ENCODE measurements at regions not wholly inside any gene's neighbourhood (a gene's known extent, or its start where the extent isn't known, plus 50 kb on each side); places are given as distances from the start of the nearest gene placed in this dataset.

DNA sequence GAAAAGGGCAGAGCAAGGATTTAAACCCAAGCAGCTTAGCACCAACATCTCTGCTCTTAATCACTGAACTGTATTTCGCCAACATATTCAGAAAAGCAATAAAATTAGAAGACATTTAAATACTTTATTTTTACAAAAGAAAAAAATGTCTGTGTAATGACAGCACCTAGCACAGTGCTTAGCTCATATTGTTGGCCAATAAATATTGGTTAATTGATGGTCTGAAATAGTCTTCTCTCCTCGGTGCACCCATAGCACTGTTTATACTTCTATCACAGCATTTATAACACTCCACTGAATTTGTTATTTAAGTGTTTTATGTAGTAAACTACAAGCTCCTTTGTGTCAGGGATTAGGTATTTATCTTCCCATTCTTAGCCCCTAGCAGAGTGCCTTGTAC, 70.9 kb upstream of the PLPPR4 start:
- TF ChIP-seq, protein P1, sequence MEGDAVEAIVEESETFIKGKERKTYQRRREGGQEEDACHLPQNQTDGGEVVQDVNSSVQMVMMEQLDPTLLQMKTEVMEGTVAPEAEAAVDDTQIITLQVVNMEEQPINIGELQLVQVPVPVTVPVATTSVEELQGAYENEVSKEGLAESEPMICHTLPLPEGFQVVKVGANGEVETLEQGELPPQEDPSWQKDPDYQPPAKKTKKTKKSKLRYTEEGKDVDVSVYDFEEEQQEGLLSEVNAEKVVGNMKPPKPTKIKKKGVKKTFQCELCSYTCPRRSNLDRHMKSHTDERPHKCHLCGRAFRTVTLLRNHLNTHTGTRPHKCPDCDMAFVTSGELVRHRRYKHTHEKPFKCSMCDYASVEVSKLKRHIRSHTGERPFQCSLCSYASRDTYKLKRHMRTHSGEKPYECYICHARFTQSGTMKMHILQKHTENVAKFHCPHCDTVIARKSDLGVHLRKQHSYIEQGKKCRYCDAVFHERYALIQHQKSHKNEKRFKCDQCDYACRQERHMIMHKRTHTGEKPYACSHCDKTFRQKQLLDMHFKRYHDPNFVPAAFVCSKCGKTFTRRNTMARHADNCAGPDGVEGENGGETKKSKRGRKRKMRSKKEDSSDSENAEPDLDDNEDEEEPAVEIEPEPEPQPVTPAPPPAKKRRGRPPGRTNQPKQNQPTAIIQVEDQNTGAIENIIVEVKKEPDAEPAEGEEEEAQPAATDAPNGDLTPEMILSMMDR (IDR thresholded peaks at IDR 0.05) = no peak
- no peak for TF ChIP-seq POLR2AphosphoS5 (IDR thresholded peaks at IDR 0.05)
- TF ChIP-seq POLR2A (IDR thresholded peaks at IDR 0.05) = no peak
- TF ChIP-seq EP300 (IDR thresholded peaks at IDR 0.05) = no peak

Measured in sigmoid colon (tissue), 4 donors.